BLaER1 treated with 17β-estradiol and CSF1 and Interleukin-3, amounts not matched to agents 10 nM and 100 nM (cell line): ENCODE measurements at regions not wholly inside any gene's neighbourhood (a gene's known extent, or its start where the extent isn't known, plus 50 kb on each side); places are given as distances from the start of the nearest gene placed in this dataset.
"Not testable (repeated sequence)": the region's sequence is repeated elsewhere in the genome, so short reads cannot be mapped to it uniquely, and the experiment has no call there.

ENCODE experiments used
- H3K27ac ChIP-seq, 11 experiments: shearing (Covaris generic); formaldehyde crosslinking; 2 replicates each; pipeline ENCODE4 v1.8.1; 2022
- H3K27me3 ChIP-seq, 11 experiments: shearing (Covaris generic); formaldehyde crosslinking; 2 replicates each; pipeline ENCODE4 v1.8.1; 2022
- H3K36me3 ChIP-seq, 11 experiments: shearing (Covaris generic); formaldehyde crosslinking; 2 replicates each; pipeline ENCODE4 v1.8.1; 2022
- H3K4me1 ChIP-seq, 10 experiments: shearing (Covaris generic); formaldehyde crosslinking; 2 replicates each; pipeline ENCODE4 v1.8.1; 2022
- H3K4me2 ChIP-seq, 11 experiments: shearing (Covaris generic); formaldehyde crosslinking; 2 replicates each; pipeline ENCODE4 v1.8.1; 2022
- H3K4me3 ChIP-seq, 10 experiments: shearing (Covaris generic); formaldehyde crosslinking; 2 replicates each; pipeline ENCODE4 v1.8.1; 2022
- H3K9ac ChIP-seq, 11 experiments: shearing (Covaris generic); formaldehyde crosslinking; 2 replicates each; pipeline ENCODE4 v1.8.1; 2022
- H3K9me3 ChIP-seq, 11 experiments: shearing (Covaris generic); formaldehyde crosslinking; replicated peaks in 1 of 11; 2 replicates each; pipeline ENCODE4 v1.8.1; 2022
- H4K20me1 ChIP-seq, 11 experiments: shearing (Covaris generic); formaldehyde crosslinking; 2 replicates each; pipeline ENCODE4 v1.8.1; 2022
- Cebpa-rat ChIP-seq, 11 experiments: shearing (Covaris generic); IDR thresholded peaks; 2 replicates each; pipeline ENCODE4 v1.8.1; 2022

DNA sequence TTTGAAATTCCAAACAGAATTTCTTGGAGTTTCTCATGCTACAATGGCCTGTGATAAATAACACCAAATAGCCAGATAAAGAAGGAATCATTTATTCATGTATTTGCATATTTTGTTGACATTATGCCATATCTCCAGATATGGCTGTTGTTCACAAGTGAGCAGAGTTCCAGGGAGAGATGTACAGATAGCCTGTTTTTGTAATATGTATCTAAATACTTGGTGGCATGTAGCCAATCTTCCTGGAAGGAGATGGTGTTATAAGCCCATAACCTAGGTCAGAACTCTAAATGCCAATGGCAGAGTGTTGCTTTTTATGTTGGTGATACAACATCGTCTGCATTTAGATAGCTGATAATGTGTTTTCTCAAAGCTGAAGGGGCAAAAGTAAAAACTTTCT, 292.2 kb downstream of the FBXO8 start:
- Histone ChIP-seq H3K9ac (no peak overlapping the region), H3K4me3 (no peak overlapping the region), H3K9me3 (no peaks in the 10 kb centered on the region), H4K20me1 (no peaks in the 10 kb centered on the region), H3K36me3 (no peaks in the 10 kb centered on the region), H3K4me2 (no peak overlapping the region), H3K27ac (no peak overlapping the region), H3K27me3 (no peaks in the 10 kb centered on the region), H3K4me1 (peaks cover 0 to 18% (median 0%) of the 10 kb centered on the region in 10 experiments; a peak in 3 of 20 replicates)
- TF ChIP-seq Cebpa-rat (IDR thresholded peaks at IDR 0.05): no peak

GRCh38 chr4:173990869-173991210, 292.6 kb downstream of the FBXO8 start:
- Histone ChIP-seq H3K36me3 (no peaks in the 10 kb centered on the region), H3K9ac (no peak overlapping the region), H3K4me2 (0 out of 22 replicates have a peak overlapping the region, but pooled peaks of 2 of the 11 experiments have one; percentile 15 to 30), H3K27me3 (no peaks in the 10 kb centered on the region), H4K20me1 (no peaks in the 10 kb centered on the region), H3K27ac (no peak overlapping the region), H3K9me3 (no peaks in the 10 kb centered on the region), H3K4me1 (peaks cover 0 to 18% (median 0%) of the 10 kb centered on the region in 10 experiments; a peak in 3 of 20 replicates), H3K4me3 (no peak overlapping the region)
- TF ChIP-seq Cebpa-rat (IDR thresholded peaks at IDR 0.05): no peak

GRCh38 chr4:173990126-173990868, 293.2 kb downstream of the FBXO8 start:
- Histone ChIP-seq H3K9ac (no peak overlapping the region), H3K4me2 (0 out of 22 replicates have a peak overlapping the region, but pooled peaks of 2 of the 11 experiments have one; percentile 15 to 30), H3K4me3 (no peak overlapping the region), H3K27ac (no peak overlapping the region), H3K4me1 (peaks cover 0 to 18% (median 0%) of the 10 kb centered on the region in 10 experiments; a peak in 3 of 20 replicates), H3K9me3 (no peaks in the 10 kb centered on the region), H3K36me3 (no peaks in the 10 kb centered on the region), H3K27me3 (no peaks in the 10 kb centered on the region), H4K20me1 (no peaks in the 10 kb centered on the region)
- TF ChIP-seq Cebpa-rat (IDR thresholded peaks at IDR 0.05): no peak

DNA sequence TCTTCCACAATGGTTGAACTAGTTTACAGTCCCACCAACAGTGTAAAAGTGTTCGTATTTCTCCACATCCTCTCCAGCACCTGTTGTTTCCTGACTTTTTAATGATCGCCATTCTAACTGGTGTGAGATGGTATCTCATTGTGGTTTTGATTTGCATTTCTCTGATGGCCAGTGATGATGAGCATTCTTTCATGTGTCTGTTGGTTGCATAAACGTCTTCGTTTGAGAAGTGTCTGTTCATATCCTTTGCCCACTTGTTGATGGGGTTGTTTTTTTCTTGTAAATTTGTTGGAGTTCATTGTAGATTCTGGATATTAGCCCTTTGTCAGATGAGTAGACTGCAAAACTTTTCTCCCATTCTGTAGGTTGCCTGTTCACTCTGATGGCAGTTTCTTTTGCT, 319.9 kb downstream of the FBXO8 start:
- H3K27ac ChIP-seq, H3K36me3 ChIP-seq, H3K9ac ChIP-seq, H3K27me3 ChIP-seq, H3K4me2 ChIP-seq, H4K20me1 ChIP-seq, H3K4me3 ChIP-seq: not testable (repeated sequence)
- peaks cover 0 to 16% (median 2%) of the 10 kb centered on the region in 10 experiments; a peak in 7 of 20 replicates for H3K4me1 ChIP-seq
- peaks cover 0 to 15% (median 7%) of the 10 kb centered on the region in 11 experiments; a peak in 12 of 22 replicates for H3K9me3 ChIP-seq

DNA sequence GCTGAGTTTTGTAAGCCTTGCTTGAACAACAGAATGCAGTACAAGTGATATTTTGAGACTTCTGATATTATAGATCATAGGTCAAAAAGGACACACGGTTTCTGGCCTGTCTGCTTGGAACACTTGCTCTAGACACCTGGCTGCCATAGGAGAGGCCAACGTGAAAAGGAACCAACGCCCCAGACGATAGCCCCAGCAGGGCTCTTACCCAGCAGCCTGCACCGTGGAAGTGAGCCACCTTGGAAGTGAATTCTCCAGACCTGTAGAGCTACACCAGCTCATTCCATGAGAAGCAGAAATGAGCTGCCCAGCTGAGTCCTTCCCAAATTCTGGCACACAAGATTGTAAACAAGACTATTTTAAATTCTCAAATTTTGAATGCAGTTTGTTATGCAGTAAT, 323.1 kb downstream of the FBXO8 start:
- H3K36me3 ChIP-seq: no peaks in the 10 kb centered on the region
- H4K20me1 ChIP-seq: no peaks in the 10 kb centered on the region
- peaks cover 0 to 23% (median 7%) of the 10 kb centered on the region in 10 experiments; a peak in 7 of 20 replicates for H3K4me1 ChIP-seq
- no peak overlapping the region for H3K4me3 ChIP-seq
- H3K27ac ChIP-seq: 0 out of 22 replicates have a peak overlapping the region, but pooled peaks of 1 of the 11 experiments have one; percentile 10
- peak overlapping the region in 2 of 11 experiments; percentile 11 to 12; a peak in 2 of 22 replicates for H3K4me2 ChIP-seq
- H3K9me3 ChIP-seq: no peaks in the 10 kb centered on the region
- no peak overlapping the region for H3K9ac ChIP-seq
- no peak for TF ChIP-seq Cebpa-rat (IDR thresholded peaks at IDR 0.05)
- H3K27me3 ChIP-seq: no peaks in the 10 kb centered on the region

GRCh38 chr4:173958445-173958844, 325.0 kb downstream of the FBXO8 start:
- H3K4me3 ChIP-seq: no peak overlapping the region
- no peak overlapping the region for H3K9ac ChIP-seq
- H3K4me1 ChIP-seq: peaks cover 0 to 23% (median 7%) of the 10 kb centered on the region in 10 experiments; a peak in 7 of 20 replicates
- H3K4me2 ChIP-seq: peak overlapping the region in 6 of 11 experiments; percentile 8 to 71 (median 37); a peak in 7 of 22 replicates
- no peaks in the 10 kb centered on the region for H3K36me3 ChIP-seq
- H3K27ac ChIP-seq: peak overlapping the region in 3 of 11 experiments; percentile 20 to 60 (median 56); a peak in 6 of 22 replicates
- no peaks in the 10 kb centered on the region for H3K27me3 ChIP-seq
- H3K9me3 ChIP-seq: no peaks in the 10 kb centered on the region
- TF ChIP-seq Cebpa-rat (IDR thresholded peaks at IDR 0.05): no peak
- H4K20me1 ChIP-seq: no peaks in the 10 kb centered on the region

DNA sequence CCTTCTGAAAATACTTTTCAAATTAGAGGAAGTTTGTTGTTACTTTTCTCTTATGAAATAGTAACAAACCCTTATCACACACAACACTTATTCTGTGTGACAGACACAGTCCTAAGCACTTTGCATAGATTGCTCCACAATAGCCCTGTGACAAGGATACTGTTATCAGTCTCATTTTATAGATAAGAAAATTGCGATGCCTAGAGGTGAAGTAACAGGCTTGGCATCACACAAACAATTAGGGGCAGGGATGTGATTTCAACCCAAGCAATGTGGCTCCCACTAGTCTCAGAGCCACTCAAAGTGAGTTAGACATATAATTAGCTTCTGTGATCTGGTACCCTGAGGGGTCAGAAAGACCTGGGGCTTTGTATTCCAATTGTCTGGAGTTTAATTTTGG, 339.9 kb downstream of the FBXO8 start:
- TF ChIP-seq Cebpa-rat (IDR thresholded peaks at IDR 0.05): no peak
- H4K20me1 ChIP-seq: no peaks in the 10 kb centered on the region
- peak overlapping the region in 1 of 11 experiments; percentile 13; a peak in 1 of 22 replicates for H3K27ac ChIP-seq
- no peaks in the 10 kb centered on the region for H3K36me3 ChIP-seq
- peak overlapping the region in 2 of 11 experiments; percentile 17 to 22; a peak in 1 of 22 replicates for H3K4me2 ChIP-seq
- no peaks in the 10 kb centered on the region for H3K27me3 ChIP-seq
- H3K4me1 ChIP-seq: peaks cover 0 to 5% (median 0%) of the 10 kb centered on the region in 10 experiments; a peak in 1 of 20 replicates
- no peak overlapping the region for H3K9ac ChIP-seq
- no peaks in the 10 kb centered on the region for H3K9me3 ChIP-seq
- no peak overlapping the region for H3K4me3 ChIP-seq

DNA sequence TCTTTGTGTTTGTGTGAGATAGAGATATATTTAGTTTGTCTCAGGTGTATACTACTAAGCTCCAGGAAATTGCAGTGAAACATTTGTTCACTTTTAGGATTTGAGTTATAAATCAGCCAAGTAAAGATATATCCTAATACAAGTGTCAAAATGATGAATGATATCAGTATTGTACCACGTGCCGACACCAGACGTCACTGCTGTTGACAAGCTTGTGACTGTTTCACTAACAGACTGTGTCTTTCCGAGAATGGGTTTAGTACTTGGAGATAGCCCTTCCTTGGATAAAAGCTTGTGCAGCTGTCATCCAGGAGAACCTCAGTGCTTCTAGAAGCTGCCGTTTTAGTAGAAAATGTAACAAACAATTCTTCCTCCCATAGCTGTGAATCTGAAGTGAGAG, 343.3 kb downstream of the FBXO8 start:
- Histone ChIP-seq H3K27ac (no peak overlapping the region), H3K9ac (no peak overlapping the region), H4K20me1 (no peaks in the 10 kb centered on the region), H3K4me2 (no peak overlapping the region), H3K9me3 (no peaks in the 10 kb centered on the region), H3K36me3 (no peaks in the 10 kb centered on the region), H3K4me3 (no peak overlapping the region), H3K4me1 (peaks cover 0 to 5% (median 0%) of the 10 kb centered on the region in 10 experiments; a peak in 1 of 20 replicates), H3K27me3 (no peaks in the 10 kb centered on the region)
- TF ChIP-seq Cebpa-rat (IDR thresholded peaks at IDR 0.05): no peak

GRCh38 chr4:173937631-173938270, 345.7 kb downstream of the FBXO8 start:
- TF ChIP-seq Cebpa-rat (IDR thresholded peaks at IDR 0.05): no peak
- no peaks in the 10 kb centered on the region for H4K20me1 ChIP-seq
- H3K4me2 ChIP-seq: no peak overlapping the region
- no peak overlapping the region for H3K27ac ChIP-seq
- H3K4me1 ChIP-seq: no peaks in the 10 kb centered on the region
- no peaks in the 10 kb centered on the region for H3K36me3 ChIP-seq
- no peaks in the 10 kb centered on the region for H3K27me3 ChIP-seq
- H3K9me3 ChIP-seq: no peaks in the 10 kb centered on the region
- no peak overlapping the region for H3K9ac ChIP-seq
- H3K4me3 ChIP-seq: no peak overlapping the region
